HG02973 (cell line): ENCODE measurements at regions not wholly inside any gene's neighbourhood (a gene's known extent, or its start where the extent isn't known, plus 50 kb on each side); places are given as distances from the start of the nearest gene placed in this dataset.
"Not testable (repeated sequence)": the region's sequence is repeated elsewhere in the genome, so short reads cannot be mapped to it uniquely, and the experiment has no call there.

Experiments used
- ATAC-seq: cut with Tn5 transposase; IDR thresholded peaks from one replicate; pipeline ENCODE4 v1.9.1; 2021; ENCODE audit warnings: moderate library complexity; ENCODE audit not compliant: unreplicated experiment

DNA sequence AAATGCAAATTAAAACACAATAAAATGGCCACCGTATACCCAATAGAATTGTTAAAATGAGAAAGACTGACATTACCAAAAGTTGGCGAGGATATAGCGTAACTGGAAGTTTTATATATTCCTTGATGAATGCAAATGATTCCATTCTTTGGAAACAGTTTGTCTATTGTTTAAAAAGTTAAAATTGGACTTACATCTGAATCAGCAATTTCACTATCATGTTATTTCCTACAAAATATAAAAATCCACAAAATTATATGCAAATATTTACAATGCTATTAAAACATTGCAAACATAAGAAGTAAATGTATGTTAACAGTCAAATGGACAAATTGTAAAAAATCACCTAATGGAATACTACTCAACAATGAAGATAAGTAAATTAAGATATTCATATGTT lies 852.2 kb upstream of the NDST4 start:
- ATAC-seq = no peak

DNA sequence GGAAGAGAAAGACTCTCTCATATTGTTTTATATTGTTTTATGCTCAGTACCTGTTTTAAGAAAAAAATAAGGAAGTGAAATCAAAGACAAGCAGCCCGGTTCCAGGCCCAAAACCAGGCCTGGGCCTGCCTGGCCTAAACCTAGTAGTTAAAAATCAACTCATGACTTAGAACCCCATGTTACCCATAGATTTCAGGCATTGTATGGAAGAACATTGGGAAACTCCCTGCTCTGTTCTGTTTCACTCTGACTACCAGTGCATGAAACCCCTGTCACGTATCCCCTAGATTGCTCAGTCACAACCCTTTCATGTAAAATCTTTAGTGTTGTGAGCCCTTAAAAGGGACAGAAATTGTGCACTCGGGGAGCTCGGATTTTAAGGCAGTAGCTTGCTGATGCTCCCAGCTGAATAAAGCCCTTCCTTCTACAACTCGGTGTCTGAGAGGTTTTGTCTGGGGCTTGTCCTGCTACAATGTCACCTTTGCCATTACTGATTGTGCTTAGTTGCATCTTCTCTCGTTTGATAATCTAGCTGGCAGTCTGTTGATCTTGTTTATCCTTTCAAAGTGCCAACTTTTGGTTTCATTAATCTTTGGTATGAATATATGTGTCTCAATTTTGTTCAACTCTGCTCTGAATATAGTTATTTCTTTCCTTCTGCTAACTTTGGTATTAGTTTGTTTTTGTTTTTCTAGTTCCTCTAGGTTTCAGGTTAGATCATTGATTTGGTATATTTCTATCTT lies 842.8 kb upstream of the NDST4 start:
- not testable (repeated sequence) for ATAC-seq

DNA sequence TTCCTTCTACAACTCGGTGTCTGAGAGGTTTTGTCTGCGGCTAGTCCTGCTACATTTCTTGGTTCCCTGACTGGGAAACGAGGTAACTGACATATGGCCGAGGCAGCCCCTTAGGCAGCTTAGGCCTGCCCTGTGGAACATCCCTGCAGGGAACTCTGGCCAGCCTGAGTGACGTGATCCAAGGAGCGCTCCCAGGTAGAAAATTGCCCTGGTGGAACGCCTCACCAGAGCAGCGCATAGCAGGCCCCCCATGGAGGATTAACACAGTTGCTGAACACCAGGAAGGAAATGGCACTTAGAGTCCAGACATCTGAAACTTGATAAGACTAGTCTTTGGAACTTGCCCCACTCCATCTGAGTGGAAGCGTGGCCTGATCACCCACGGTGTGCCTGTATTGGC lies 837.4 kb upstream of the NDST4 start:
- ATAC-seq = no peak

DNA sequence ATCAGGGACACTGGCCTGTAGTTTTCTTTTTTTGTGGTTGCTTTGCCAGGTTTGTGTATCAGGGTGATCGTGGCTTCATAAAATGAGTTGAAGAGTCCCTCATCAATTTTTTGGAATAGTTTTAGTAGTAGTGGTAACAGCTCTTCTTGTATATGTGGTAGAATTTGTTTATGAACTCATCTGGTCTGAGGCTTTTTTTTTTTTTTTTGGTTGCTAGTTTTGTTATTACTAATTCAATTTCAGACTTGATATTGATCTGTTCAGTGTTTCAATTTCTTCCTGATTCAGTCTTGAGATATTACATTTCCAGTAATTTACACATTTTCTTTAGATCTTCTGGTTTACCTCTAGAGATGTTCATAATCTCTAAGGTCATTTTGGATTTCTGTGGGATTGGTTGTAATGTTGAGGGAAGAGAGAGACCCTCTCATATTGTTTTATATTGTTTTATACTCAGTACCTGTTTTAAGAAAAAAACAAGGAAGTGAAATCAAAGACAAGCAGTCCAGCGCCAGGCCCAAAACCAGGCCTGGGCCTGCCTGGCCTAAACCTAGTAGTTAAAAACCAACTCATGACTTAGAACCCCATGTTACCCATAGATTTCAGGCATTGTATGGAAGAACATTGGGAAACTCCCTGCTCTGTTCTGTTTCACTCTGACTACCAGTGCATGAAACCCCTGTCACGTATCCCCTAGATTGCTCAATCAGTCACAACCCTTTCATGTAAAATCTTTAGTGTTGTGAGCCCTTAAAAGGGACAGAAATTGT lies 836.7 kb upstream of the NDST4 start:
- ATAC-seq = peak; percentile 82

DNA sequence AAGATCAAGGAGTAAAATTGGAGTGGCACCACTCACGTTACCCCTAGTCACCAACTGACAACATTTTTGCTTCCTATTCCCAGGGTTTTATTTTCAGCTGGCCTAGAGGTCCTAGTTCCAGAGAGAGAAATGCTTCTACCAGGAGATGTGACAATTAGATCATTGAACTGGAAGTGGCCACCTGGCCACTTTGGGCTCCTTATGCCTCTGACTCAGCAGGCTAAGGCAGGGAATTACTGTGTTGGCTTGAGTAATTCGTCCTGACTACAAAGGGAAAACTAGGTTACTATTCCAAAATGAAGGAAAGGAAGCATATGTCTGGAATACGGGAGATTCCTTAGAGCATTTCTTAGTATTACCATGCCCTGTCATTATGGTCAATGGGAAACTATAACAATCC lies 831.6 kb upstream of the NDST4 start:
- no peak for ATAC-seq

DNA sequence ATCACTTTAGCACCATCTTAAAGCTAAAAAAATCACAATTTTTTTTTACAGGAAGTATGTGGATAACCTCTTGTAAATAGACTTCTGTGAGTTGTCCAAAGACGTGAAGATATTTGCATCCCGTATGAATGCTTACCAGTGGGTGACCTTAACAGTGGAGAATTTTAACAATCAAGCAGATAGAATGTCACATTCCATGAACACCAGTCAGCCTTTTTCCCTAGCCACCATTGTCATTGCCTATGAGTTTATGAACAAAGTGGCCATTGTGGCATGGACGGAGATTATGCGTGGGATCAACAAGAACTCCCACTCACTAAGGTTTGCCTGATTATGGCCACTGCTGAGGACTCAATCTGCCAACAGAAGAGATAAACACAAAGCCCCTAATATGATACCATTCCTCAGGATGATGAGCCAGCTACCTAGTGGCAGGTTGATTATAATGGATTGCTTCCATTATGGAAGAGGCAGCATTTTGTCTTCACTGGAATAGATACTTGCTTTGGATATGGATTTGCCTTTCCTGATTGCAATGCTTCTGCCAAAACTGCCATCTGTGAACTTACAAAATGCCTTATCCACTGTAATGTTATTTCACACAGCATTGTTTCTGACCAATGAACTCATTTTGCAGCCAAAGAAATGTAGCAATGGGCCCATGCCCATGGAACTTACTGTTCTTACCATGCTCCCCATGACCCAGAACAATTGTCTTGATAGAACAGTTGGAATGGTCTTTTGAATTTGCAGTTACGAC lies 830.9 kb upstream of the NDST4 start:
- no peak for ATAC-seq

DNA sequence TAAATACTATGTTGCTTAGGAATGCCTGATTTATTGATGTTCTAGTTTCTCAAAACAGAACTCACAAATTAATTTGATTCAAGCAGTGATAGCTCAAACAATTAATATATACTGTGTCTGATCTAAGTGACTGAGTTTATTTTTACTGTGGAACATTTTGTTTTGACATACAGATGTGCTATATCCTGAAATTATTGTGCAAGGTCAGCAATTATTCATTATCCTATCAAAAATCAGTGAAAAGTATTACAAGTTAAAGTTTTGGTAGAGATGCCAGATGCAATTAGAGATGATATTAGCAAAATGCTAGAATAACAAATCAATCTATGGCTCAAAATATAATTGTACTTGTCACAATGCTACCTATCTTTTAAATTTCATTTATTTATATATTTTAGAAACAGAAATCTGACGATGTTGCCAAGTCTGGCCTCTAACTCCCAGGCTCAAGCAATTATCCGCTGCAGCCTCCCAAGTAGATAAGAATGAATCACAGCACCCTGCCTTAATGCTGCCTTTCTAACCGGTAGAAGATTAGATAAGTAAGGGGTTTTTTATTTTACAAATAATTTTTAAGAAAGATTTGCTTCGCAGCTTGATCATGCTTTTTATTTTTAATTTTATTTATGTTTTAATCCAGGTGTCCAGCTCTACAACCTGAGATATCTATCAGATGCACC lies 825.5 kb upstream of the NDST4 start:
- ATAC-seq = no peak

DNA sequence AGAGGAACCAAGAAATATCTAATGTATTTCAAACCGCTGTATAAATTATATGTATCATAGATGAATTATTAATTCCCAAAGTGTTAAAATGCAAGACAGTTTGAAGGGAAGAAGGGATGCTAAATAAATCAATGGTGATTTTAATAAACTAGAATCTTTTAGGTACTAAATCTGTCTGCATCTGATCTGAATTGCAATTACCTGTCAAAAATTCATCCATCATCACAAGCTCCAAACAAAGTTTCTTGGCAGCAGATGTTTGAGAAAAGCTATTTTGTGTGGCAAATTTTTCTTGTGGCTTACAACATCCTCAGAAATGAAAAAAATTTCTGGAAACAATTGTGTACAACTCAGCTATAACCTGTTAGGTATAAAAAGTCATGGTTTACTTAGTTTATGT lies 816.0 kb upstream of the NDST4 start:
- ATAC-seq = no peak

DNA sequence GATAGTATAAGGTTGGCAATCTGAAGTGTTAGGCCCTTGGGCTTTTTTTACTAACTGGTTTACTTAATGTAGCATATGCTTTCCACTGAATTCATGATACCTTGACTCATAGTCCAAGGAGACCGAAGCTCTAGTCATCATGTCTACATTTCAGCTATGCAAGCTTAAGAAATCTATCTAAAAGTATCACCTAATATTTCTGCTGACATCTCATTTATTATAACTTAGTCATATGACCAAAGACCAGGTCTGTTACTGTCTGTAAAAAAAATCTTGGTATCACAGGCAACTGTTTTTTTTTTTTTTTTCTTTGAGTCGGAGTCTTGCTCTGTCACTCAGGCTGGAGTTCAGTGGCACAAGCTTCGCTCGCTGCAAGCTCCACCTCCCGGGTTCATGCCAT lies 814.0 kb upstream of the NDST4 start:
- ATAC-seq = no peak

DNA sequence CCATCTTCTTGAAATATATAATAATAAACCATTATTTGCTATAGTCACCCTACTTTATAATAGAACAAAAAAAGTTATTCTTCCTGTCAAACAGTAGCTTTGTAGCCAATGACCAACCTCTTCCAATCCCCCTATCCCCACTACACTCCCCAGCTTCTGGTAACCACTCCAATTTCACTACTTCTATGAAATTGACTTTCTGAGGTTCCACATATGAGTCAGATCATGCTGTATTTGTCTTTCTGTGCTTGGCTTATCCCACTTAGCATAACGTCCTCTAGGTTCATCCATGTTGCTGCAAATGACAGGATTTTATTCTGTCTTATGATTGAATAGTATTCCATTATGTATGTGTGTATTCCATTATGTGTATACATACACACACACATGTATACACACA lies 809.7 kb upstream of the NDST4 start:
- ATAC-seq = no peak

DNA sequence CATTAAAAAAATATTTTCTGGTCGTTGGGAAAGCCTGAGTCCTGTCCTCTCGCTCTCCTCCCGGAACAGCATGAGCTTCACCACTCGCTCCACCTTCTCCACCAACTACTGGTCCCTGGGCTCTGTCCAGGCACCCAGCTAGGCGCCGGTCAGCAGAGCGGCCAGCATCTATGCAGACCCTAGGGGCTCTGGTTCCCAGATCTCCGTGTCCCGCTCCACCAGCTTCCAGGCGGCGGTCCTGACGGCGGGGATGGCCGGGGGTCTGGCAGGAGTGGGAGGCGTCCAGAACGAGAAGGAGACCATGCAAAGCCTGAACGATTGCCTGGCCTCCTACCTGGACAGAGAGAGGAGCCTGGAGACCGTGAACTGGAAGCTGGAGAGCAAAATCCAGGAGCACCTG lies 807.2 kb upstream of the NDST4 start:
- no peak for ATAC-seq

DNA sequence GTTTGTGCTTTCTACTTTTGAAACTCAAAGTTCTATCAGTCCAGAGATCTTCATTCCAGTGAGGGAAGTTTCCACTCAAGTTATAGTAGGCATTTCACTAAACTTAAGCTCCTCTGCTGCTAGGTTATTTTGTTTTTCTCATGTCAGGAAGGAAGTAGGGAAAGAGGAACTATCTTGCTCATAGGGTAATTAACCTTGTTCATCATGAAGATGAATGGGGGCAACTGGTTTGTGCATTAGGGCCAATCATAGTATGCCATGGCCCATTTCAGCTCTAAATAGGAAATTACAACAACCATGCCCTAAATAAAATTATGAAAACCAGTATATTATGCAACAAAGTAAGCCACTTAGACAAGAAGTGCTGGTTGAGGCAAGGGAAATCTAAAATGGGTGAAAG lies 804.7 kb upstream of the NDST4 start:
- no peak for ATAC-seq

DNA sequence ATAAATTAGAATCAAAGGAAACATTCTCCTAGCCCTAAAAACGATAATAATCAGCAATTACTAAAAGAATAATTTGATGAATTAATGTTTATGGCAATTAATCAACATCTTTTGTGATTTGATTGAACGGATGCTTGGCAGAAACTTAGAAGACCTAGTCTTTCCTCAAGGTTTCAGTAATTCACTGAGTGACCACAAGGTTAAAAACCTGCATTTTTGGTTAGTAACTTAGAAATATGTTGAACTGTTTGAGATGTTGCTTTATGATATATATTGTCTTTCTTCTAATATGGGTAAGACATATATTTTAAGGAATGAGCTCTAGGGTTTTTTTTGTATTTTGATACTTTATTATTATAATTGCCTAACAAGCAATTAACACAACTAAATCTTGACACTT lies 793.0 kb upstream of the NDST4 start:
- ATAC-seq = no peak

DNA sequence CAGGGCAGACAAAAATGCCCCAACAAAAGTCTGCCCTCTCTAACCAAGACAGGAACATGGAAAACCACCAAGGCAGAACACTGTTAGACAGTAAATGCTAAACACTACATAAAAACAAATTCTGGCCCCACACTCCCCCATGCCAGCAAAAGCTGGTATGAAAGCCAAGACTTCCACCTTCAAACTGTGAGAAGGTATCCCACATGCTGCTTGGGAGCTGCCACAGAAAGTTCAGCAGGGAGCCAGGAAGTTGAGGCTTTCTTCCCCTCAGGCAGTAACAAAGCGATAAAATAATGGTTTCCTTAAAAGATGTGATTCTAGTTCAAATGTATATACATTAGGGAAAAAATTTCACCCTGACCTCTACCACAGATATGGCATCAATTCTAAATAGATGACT lies 770.4 kb upstream of the NDST4 start:
- ATAC-seq = no peak

DNA sequence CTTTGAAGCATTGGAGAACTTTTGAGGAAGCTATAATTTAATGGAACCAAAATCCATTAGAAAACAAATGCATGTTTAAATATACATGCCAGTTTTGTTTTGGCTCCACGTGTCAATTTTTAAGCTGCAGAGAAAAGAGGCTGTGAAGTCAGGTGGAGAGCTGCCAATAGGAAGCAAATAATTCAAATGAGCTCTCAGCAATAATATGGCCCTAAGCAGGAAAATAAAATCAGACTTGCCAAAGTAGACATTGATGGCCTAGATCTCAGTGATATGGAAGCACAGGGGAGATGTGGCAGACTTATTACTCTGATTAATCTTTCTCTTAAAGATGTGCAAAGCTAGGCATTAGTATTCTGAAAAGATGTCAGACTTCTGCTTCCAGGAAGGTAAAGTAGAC lies 769.8 kb upstream of the NDST4 start:
- ATAC-seq = no peak

DNA sequence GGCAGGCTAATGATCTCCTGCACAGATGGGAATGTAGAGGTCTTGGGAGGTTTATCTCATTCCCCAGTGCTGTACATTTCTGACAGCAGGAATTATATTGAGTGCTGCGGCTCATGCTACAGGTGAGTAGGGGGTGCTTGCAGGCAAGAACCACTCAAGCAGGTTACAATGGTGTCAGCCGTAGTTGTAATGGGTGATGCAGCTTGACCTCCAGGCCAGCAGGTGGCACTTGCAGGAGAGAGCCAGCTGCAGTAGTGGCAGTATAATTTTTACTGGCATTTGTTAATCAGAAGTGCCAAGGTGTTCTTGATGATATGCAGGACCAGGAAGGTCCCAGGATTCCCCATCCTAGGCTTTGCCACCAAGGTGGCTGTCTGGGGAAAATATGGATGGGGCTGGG lies 759.6 kb upstream of the NDST4 start:
- ATAC-seq = no peak

DNA sequence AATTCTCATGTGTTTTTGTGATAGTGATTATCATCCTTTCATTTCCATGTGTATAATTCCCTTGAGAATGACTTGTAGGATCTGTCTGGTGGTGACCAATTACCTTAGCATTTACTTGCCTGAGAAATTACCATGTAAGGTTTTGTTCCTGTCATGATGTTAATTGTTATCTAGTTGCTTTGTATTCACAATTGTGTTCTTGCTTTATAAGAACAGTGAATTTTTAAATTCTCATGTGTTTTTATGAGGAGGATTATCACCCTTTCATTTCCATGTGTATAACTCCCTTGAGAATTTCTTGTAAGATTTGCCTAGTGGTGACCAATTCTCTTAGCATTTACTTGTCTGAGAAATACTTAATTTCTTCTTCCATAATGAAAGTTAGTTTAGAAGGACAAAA lies 758.2 kb upstream of the NDST4 start:
- ATAC-seq = no peak

DNA sequence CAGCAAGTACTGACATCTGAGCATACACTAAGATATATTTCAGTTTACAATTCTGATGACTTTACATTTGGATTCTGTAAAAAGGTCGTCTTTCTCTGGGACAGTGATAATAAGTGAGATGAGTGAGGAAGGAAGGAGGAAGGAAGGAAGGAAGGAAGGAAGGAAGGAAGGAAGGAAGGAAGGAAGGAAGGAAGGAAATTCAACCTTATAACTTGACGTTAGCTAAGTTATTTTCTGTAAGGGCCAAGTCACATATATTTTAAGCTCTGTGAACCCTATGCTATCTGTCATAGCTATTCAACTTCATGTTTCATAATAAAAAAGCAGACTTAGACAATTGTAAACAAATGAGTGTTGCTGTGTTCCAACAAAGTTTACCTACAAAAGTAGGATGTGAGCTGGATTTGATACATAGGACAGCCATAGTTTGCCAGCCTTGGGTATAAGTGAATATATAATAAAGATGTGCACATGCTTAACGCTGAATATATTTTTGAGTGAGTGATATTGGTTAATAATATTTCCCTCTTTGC lies 753.0 kb upstream of the NDST4 start:
- no peak for ATAC-seq

DNA sequence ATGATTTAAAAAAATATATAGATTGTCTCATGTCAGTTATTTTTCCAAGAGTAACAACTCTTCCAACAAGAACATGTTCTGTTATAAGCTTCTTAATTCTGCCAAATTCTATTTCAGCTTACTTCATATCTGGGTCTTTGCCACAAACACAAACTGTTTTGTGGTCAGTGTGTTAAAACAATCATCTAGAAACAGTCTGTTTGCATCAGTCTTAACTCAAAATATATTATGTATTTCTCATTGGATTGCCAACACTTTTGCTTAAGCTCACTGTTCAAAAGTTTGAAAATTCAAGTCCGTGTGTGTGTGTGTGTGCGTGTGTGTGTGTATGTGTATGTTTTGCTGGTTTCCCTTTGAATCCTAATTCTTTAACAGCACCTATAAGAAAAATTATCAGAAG lies 752.3 kb upstream of the NDST4 start:
- no peak for ATAC-seq

DNA sequence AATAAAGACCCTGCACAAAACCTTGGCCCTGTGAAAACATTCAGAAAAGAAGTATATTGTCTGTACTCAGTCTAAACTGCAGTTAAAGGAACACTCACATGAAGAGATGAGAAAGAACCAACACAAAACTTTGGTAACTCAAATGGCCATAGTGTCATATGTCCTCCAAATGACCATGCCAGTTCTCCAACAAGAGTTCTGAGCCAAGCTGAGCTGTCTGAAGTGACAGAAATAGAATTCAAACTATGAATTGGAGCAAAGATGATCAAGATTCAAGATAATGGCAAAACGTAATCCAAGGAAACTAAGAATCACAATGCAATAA lies 739.3 kb upstream of the NDST4 start:
- ATAC-seq = no peak
